IMR-90 (cell line): ENCODE measurements at regions not wholly inside any gene's neighbourhood (a gene's known extent, or its start where the extent isn't known, plus 50 kb on each side); places are given as distances from the start of the nearest gene placed in this dataset.

Experiments
- ATAC-seq: fragments of 200-7000 bp; cut with Tn5 transposase; 2 replicates; pipeline ENCODE4 v1.9.1; 2020; ENCODE audit warnings: low read depth, mild to moderate bottlenecking, moderate library complexity
- BruUV-seq: library from RNA; stranded (reverse); fragments of 400-500 nt; replicated peaks from 2 replicates; lab custom pipeline; 2021; lab: Mats Ljungman, UMichigan
- CTCF ChIA-PET: fragments of 300-600 bp; formaldehyde crosslinking; extraction: SDS; loops from one replicate; lab custom pipeline; 2021; ENCODE audit warnings: antibody characterized with exemption; lab: Yijun Ruan, JAX
- POLR2A ChIA-PET: fragments of 300-600 bp; sonication (Branson Sonifier 250); formaldehyde crosslinking; loops from one replicate; lab custom pipeline; 2022; ENCODE audit warnings: antibody characterized with exemption; ENCODE audit not compliant: unreplicated experiment; lab: Charles Lee
- DNase-seq: peaks from one replicate; pipeline ENCODE4 v3.0.0; 2013
- H2AFZ ChIP-seq: replicated peaks from 2 replicates; pipeline ENCODE3; 2013; ENCODE audit warnings: low read length, mild to moderate bottlenecking; ENCODE audit not compliant: poor library complexity
- H2AK5ac ChIP-seq: 2 replicates; pipeline ENCODE4 v1.6.1; 2013; ENCODE audit warnings: low read depth, low read length, inconsistent platforms
- H2AK9ac ChIP-seq: replicated peaks from 2 replicates; pipeline ENCODE3; 2013; ENCODE audit warnings: mild to moderate bottlenecking, low read depth, low read length, moderate library complexity; ENCODE audit not compliant: poor library complexity
- H2BK120ac ChIP-seq: 2 replicates; pipeline ENCODE4 v1.6.1; 2013; ENCODE audit warnings: low read depth, low read length, inconsistent platforms
- H2BK15ac ChIP-seq: 3 replicates; pipeline ENCODE4 v1.6.1; 2013; ENCODE audit warnings: low read depth, low read length, inconsistent platforms
- H2BK20ac ChIP-seq: 2 replicates; pipeline ENCODE4 v1.6.1; 2013; ENCODE audit warnings: low read depth, mild to moderate bottlenecking, inconsistent platforms, low read length, moderate library complexity
- H2BK5ac ChIP-seq: 2 replicates; pipeline ENCODE4 v1.6.1; 2013; ENCODE audit warnings: mild to moderate bottlenecking, low read depth, low read length, inconsistent platforms; ENCODE audit not compliant: poor library complexity, severe bottlenecking
- H3K14ac ChIP-seq: replicated peaks from 2 replicates; pipeline ENCODE4 v1.6.1; 2013; ENCODE audit warnings: low read depth, low read length, inconsistent platforms
- H3K18ac ChIP-seq: 2 replicates; pipeline ENCODE4 v1.6.1; 2013; ENCODE audit warnings: low read depth, low read length, control low read depth
- H3K23ac ChIP-seq: 2 replicates; pipeline ENCODE4 v1.6.1; 2013; ENCODE audit warnings: low read depth, low read length, inconsistent platforms
- H3K27ac ChIP-seq: 2 replicates; pipeline ENCODE4 v1.5.1; 2013; ENCODE audit warnings: mild to moderate bottlenecking, control low read depth, low read length; ENCODE audit not compliant: insufficient read depth
- H3K27me3 ChIP-seq: 2 replicates; pipeline ENCODE4 v1.6.1; 2013; ENCODE audit warnings: low read length; ENCODE audit not compliant: control insufficient read depth, insufficient read depth
- H3K36me3 ChIP-seq: 2 replicates; pipeline ENCODE4 v1.6.1; 2013; ENCODE audit warnings: low read length, mixed read lengths; ENCODE audit not compliant: control insufficient read depth, insufficient read depth
- H3K4ac ChIP-seq: 2 replicates; pipeline ENCODE4 v1.6.1; 2013; ENCODE audit warnings: low read depth, low read length, inconsistent platforms
- H3K4me1 ChIP-seq: 2 replicates; pipeline ENCODE4 v1.6.1; 2013; ENCODE audit warnings: low read length, mixed read lengths; ENCODE audit not compliant: control insufficient read depth, insufficient read depth
- H3K4me2 ChIP-seq: 2 replicates; pipeline ENCODE4 v1.6.1; 2013; ENCODE audit warnings: low read depth, mild to moderate bottlenecking, control low read depth, low read length, moderate library complexity
- H3K4me3 ChIP-seq: 2 replicates; pipeline ENCODE4 v1.5.1; 2013; ENCODE audit warnings: low read depth, mild to moderate bottlenecking, control low read depth, low read length, moderate library complexity; ENCODE audit not compliant: insufficient read depth
- H3K56ac ChIP-seq: 2 replicates; pipeline ENCODE4 v1.6.1; 2013; ENCODE audit warnings: low read length, inconsistent platforms; ENCODE audit not compliant: insufficient read depth; ENCODE audit errors: extremely low read depth
- H3K79me1 ChIP-seq, 2 experiments: 2 replicates each; pipeline ENCODE4 v1.6.1; 2013; ENCODE audit warnings: low read length in 2 of 2, inconsistent platforms in 1 of 2, low read depth in 1 of 2
- H3K9ac ChIP-seq: 2 replicates; pipeline ENCODE4 v1.6.1; 2013; ENCODE audit warnings: low read depth, low read length, control low read depth
- H3K9me1 ChIP-seq: 2 replicates; pipeline ENCODE4 v1.6.1; 2013; ENCODE audit warnings: low read length, inconsistent platforms; ENCODE audit not compliant: insufficient read depth
- H3K9me3 ChIP-seq: 2 replicates; pipeline ENCODE4 v1.6.1; 2013; ENCODE audit warnings: low read length; ENCODE audit not compliant: control insufficient read depth, insufficient read depth
- H4K20me1 ChIP-seq: 2 replicates; pipeline ENCODE4 v1.6.1; 2013; ENCODE audit warnings: low read length, inconsistent platforms; ENCODE audit not compliant: insufficient read depth
- H4K5ac ChIP-seq: 2 replicates; pipeline ENCODE4 v1.6.1; 2013; ENCODE audit warnings: mild to moderate bottlenecking, low read depth, low read length, control low read depth
- H4K8ac ChIP-seq, 2 experiments: 2 replicates each; pipeline ENCODE4 v1.6.1; 2013; ENCODE audit warnings: low read depth in 2 of 2, low read length in 2 of 2, control low read depth in 1 of 2, inconsistent platforms in 1 of 2
- H4K91ac ChIP-seq: 2 replicates; pipeline ENCODE4 v1.6.1; 2013; ENCODE audit warnings: low read depth, low read length, inconsistent platforms; ENCODE audit not compliant: insufficient read depth
- BHLHE40 ChIP-seq: fragments of 150-350 bp; IDR thresholded peaks from 2 replicates; pipeline ENCODE4 v1.6.1; 2016; ENCODE audit warnings: mild to moderate bottlenecking, low read depth, low read length
- CEBPB ChIP-seq: IDR thresholded peaks from 2 replicates; pipeline ENCODE4 v1.6.1; 2012; ENCODE audit warnings: low read depth, low read length, improper control_type of control experiment
- CHD1 ChIP-seq: IDR thresholded peaks from 2 replicates; pipeline ENCODE4 v1.6.1; 2012; ENCODE audit warnings: low read depth, low read length, improper control_type of control experiment
- CTCF ChIP-seq: conservative IDR thresholded peaks from 2 replicates; pipeline ENCODE4 v1.5.1; 2012; ENCODE audit warnings: mild to moderate bottlenecking, low read depth, low read length, improper control_type of control experiment
- ELK1 ChIP-seq: fragments of 150-350 bp; IDR thresholded peaks from 2 replicates; pipeline ENCODE4 v1.6.1; 2016; ENCODE audit warnings: low read depth, mild to moderate bottlenecking, low read length, moderate library complexity, borderline replicate concordance
- FOS ChIP-seq: fragments of 150-350 bp; IDR thresholded peaks from 2 replicates; pipeline ENCODE4 v1.6.1; 2016; ENCODE audit warnings: low read depth, low read length
- MAFK ChIP-seq: IDR thresholded peaks from 2 replicates; pipeline ENCODE4 v1.6.1; 2012; ENCODE audit warnings: low read depth, low read length, improper control_type of control experiment
- MAZ ChIP-seq: IDR thresholded peaks from 2 replicates; pipeline ENCODE4 v1.6.1; 2012; ENCODE audit warnings: low read depth, mild to moderate bottlenecking, low read length, improper control_type of control experiment, moderate library complexity, borderline replicate concordance
- MXI1 ChIP-seq: IDR thresholded peaks from 2 replicates; pipeline ENCODE4 v1.6.1; 2012; ENCODE audit warnings: low read depth, mild to moderate bottlenecking, low read length, moderate library complexity, borderline replicate concordance
- NFE2L2 ChIP-seq: fragments of 150-350 bp; IDR thresholded peaks from 2 replicates; pipeline ENCODE4 v1.6.1; 2016; ENCODE audit warnings: low read depth, mild to moderate bottlenecking, low read length
- POLR2A ChIP-seq: IDR thresholded peaks from 2 replicates; pipeline ENCODE4 v1.6.1; 2012; ENCODE audit warnings: mild to moderate bottlenecking, low read depth, low read length
- RAD21 ChIP-seq: IDR thresholded peaks from 2 replicates; pipeline ENCODE4 v1.6.1; 2012; ENCODE audit warnings: low read length, improper control_type of control experiment
- RCOR1 ChIP-seq: IDR thresholded peaks from 2 replicates; pipeline ENCODE4 v1.6.1; 2012; ENCODE audit warnings: mild to moderate bottlenecking, low read length, improper control_type of control experiment; ENCODE audit not compliant: insufficient replicate concordance
- RFX5 ChIP-seq: IDR thresholded peaks from 2 replicates; pipeline ENCODE4 v1.8.0; 2012; ENCODE audit warnings: low read depth, mild to moderate bottlenecking, low read length, moderate library complexity
- SMC3 ChIP-seq: fragments of 150-350 bp; IDR thresholded peaks from 2 replicates; pipeline ENCODE4 v1.6.1; 2016; ENCODE audit warnings: low read depth, mild to moderate bottlenecking, antibody characterized with exemption, low read length, moderate library complexity
- USF2 ChIP-seq: fragments of 150-350 bp; IDR thresholded peaks from 2 replicates; pipeline ENCODE4 v1.6.1; 2017; ENCODE audit warnings: mild to moderate bottlenecking, antibody characterized with exemption, low read length, low read depth
- dilution Hi-C: fragments of 300-500 bp; cut with HindIII; formaldehyde crosslinking; loops from one replicate; pipeline ENCODE4 v1.14.3; 2018; ENCODE audit warnings: low sequenced_read_pairs; ENCODE audit not compliant: unreplicated experiment
- in situ Hi-C: fragments of 300-500 bp; cut with MboI; formaldehyde crosslinking; loops from 3 replicates; pipeline ENCODE4 v1.14.3; 2019; ENCODE audit warnings: low sequenced_read_pairs, inconsistent platforms, mixed read lengths
- intact Hi-C: fragments of 100-400 bp; cut with micrococcal nuclease; formaldehyde crosslinking; loops from 2 replicates; pipeline ENCODE4 v1.10.0; 2022

GRCh38 chr2:83470928-83471327 lies 988.2 kb downstream of the SUCLG1 start:
- no peak overlapping the region for H3K14ac ChIP-seq
- POLR2A ChIA-PET = no interaction called here
- no peaks in the 10 kb centered on the region for H3K79me1 ChIP-seq
- intact Hi-C loops (no loop called here), dilution Hi-C loops (no loop called here), in situ Hi-C loops (no loop called here)
- no peak overlapping the region for H3K4ac ChIP-seq
- no peak overlapping the region for H2BK120ac ChIP-seq
- ATAC-seq (no peak), DNase-seq (no peak)
- CTCF ChIA-PET = no interaction called here
- no peaks in the 10 kb centered on the region for H3K36me3 ChIP-seq
- H3K27me3 ChIP-seq = no peaks in the 10 kb centered on the region
- no peak overlapping the region for H4K91ac ChIP-seq
- no peak overlapping the region for H3K9ac ChIP-seq
- no peaks in the 10 kb centered on the region for H4K20me1 ChIP-seq
- H2BK15ac ChIP-seq = no peak overlapping the region
- H3K9me3 ChIP-seq = no peaks in the 10 kb centered on the region
- H3K56ac ChIP-seq = no peak overlapping the region
- no peak overlapping the region for H2BK20ac ChIP-seq
- H3K27ac ChIP-seq = no peak overlapping the region
- H2AK5ac ChIP-seq = no peak overlapping the region
- H4K8ac ChIP-seq = no peak overlapping the region
- no peaks in the 10 kb centered on the region for H3K9me1 ChIP-seq
- H2AK9ac ChIP-seq = no peak overlapping the region
- no peak for TF ChIP-seq FOS
- no peak for TF ChIP-seq SMC3
- TF ChIP-seq MAFK = no peak
- TF ChIP-seq RFX5 = no peak
- TF ChIP-seq CEBPB = no peak
- TF ChIP-seq BHLHE40 = no peak
- no peak for TF ChIP-seq CHD1
- TF ChIP-seq RAD21 = no peak
- TF ChIP-seq MXI1 = no peak
- no peak for TF ChIP-seq NFE2L2
- no peak for TF ChIP-seq USF2
- TF ChIP-seq MAZ = no peak
- no peak for TF ChIP-seq ELK1
- no peak for TF ChIP-seq CTCF
- TF ChIP-seq RCOR1 = no peak
- no peak for TF ChIP-seq POLR2A
- H3K4me2 ChIP-seq = no peak overlapping the region
- no peak overlapping the region for H4K5ac ChIP-seq
- no peak overlapping the region for H3K23ac ChIP-seq
- no peaks in the 10 kb centered on the region for H3K4me1 ChIP-seq
- no peak overlapping the region for H3K4me3 ChIP-seq
- H2AFZ ChIP-seq = no peak overlapping the region
- no TSS peak for BruUV-seq
- H2BK5ac ChIP-seq = no peak overlapping the region
- H3K18ac ChIP-seq = no peak overlapping the region
